ENCODE measurements at regions not wholly inside any gene's neighbourhood (a gene's known extent, or its start where the extent isn't known, plus 50 kb on each side); places are given as distances from the start of the nearest gene placed in this dataset.

GRCh38 chr6:140581601-140582000 lies 1207.2 kb upstream of the CITED2 start:
- 100% methylated on average over 1 of the region's 1 CpG; no CpG with 5 or more reads in 1 of the 2 experiments for WGBS, 2 experiments (ENCODE audit: insufficient coverage in 1 of 2, insufficient read length in 1 of 2)
- peaks cover 3% of the 10 kb centered on the region for H3K4me1 Mint-ChIP-seq
- H3K27ac ChIP-seq (ENCODE audit: low read depth, low read length) = no peak overlapping the region
- TF ChIP-seq CTCF (conservative IDR thresholded peaks at IDR 0.05) = no peak
- no peak overlapping the region for H3K27ac Mint-ChIP-seq
- H3K4me3 ChIP-seq (ENCODE audit: low read length) = no peak overlapping the region
- no peaks in the 10 kb centered on the region for H3K27me3 Mint-ChIP-seq (ENCODE audit: insufficient read depth)
- no peak overlapping the region for H3K9ac ChIP-seq (ENCODE audit: extremely low read depth, low read length, poor library complexity, severe bottlenecking)
- no peak for DNase-seq
- H3K27me3 ChIP-seq (ENCODE audit: control insufficient read depth, insufficient read depth, low read length, poor library complexity, severe bottlenecking) = no peaks in the 10 kb centered on the region
- H3K4me1 ChIP-seq (ENCODE audit: control insufficient read depth, insufficient read depth, low read length) = no peaks in the 10 kb centered on the region
- no peaks in the 10 kb centered on the region for H3K36me3 Mint-ChIP-seq (ENCODE audit: low read depth)
- no peak overlapping the region for H3K4me3 Mint-ChIP-seq
- H3K9me3 Mint-ChIP-seq = no peaks in the 10 kb centered on the region
- H3K36me3 ChIP-seq (ENCODE audit: control insufficient read depth, insufficient read depth, low read length) = no peaks in the 10 kb centered on the region
- H3K9me3 ChIP-seq (ENCODE audit: control insufficient read depth, low read length) = no peaks in the 10 kb centered on the region

DNA sequence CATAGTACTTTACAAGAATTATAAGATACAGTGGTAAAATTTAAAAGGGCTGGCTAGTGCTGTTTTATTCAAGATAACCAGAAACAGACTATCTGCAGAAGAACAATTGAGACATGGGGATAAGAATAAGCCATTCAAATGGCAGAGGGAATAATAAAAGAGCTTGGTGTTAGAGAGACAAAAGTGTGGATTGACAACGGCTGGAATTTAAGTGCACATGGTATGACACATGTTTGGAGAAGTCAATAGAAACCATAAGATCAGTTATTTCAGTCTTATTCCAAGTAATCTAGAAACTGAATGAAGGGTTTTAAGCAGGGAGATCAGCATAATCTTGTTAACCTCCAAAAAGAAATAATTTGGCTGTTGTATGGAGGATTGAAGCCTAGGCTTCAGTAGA lies 1205.5 kb upstream of the CITED2 start:
- H3K4me1 Mint-ChIP-seq = peaks cover 3% of the 10 kb centered on the region
- no peaks in the 10 kb centered on the region for H3K27me3 Mint-ChIP-seq (ENCODE audit: insufficient read depth)
- Histone ChIP-seq H3K36me3 (ENCODE audit: control insufficient read depth, insufficient read depth, low read length) (no peaks in the 10 kb centered on the region), H3K4me3 (ENCODE audit: low read length) (no peak overlapping the region), H3K9me3 (ENCODE audit: control insufficient read depth, low read length) (no peaks in the 10 kb centered on the region), H3K4me1 (ENCODE audit: control insufficient read depth, insufficient read depth, low read length) (no peaks in the 10 kb centered on the region), H3K27ac (ENCODE audit: low read depth, low read length) (no peak overlapping the region), H3K27me3 (ENCODE audit: control insufficient read depth, insufficient read depth, low read length, poor library complexity, severe bottlenecking) (no peaks in the 10 kb centered on the region), H3K9ac (ENCODE audit: extremely low read depth, low read length, poor library complexity, severe bottlenecking) (no peak overlapping the region)
- 80 to 89% methylated on average over 1 of the region's 1 CpG for WGBS, 2 experiments (ENCODE audit: insufficient coverage in 1 of 2, insufficient read length in 1 of 2)
- no peak for DNase-seq
- no peak overlapping the region for H3K27ac Mint-ChIP-seq
- no peak overlapping the region for H3K4me3 Mint-ChIP-seq
- no peak for TF ChIP-seq CTCF (conservative IDR thresholded peaks at IDR 0.05)
- no peaks in the 10 kb centered on the region for H3K9me3 Mint-ChIP-seq
- H3K36me3 Mint-ChIP-seq (ENCODE audit: low read depth) = no peaks in the 10 kb centered on the region

DNA sequence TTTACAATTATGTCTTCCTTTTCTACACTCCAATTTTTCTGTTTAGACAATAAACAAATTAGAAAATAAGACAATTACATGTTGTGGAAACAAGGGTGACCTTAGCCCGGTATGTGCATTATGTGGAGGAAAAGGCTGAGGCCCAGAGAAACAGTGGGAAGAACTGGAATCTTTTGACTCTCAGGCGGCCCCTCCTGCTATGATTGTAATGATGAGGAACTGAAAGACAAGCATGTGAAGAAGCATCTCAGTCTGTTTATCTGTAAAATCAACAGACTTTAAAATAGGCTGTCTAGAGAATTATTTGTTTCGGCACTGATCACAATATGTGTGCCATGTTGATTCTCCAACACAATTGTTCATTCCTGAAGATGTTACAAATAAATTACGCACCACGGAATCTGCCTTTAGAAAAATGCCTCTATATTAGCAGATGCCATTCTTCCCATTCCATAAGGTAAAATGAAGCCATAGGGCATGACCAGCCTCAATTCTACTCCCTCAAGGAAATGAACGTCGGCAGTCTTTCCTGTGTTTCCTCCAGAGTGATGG lies 1201.6 kb upstream of the CITED2 start:
- Histone ChIP-seq H3K27me3 (ENCODE audit: control insufficient read depth, insufficient read depth, low read length, poor library complexity, severe bottlenecking) (no peaks in the 10 kb centered on the region), H3K9me3 (ENCODE audit: control insufficient read depth, low read length) (no peaks in the 10 kb centered on the region), H3K4me1 (ENCODE audit: control insufficient read depth, insufficient read depth, low read length) (no peaks in the 10 kb centered on the region), H3K36me3 (ENCODE audit: control insufficient read depth, insufficient read depth, low read length) (no peaks in the 10 kb centered on the region), H3K4me3 (ENCODE audit: low read length) (no peak overlapping the region), H3K9ac (ENCODE audit: extremely low read depth, low read length, poor library complexity, severe bottlenecking) (no peak overlapping the region), H3K27ac (ENCODE audit: low read depth, low read length) (no peak overlapping the region)
- DNase-seq = no peak
- Mint-ChIP-seq H3K36me3 (ENCODE audit: low read depth) (no peaks in the 10 kb centered on the region), H3K4me1 (peaks cover 3% of the 10 kb centered on the region), H3K27ac (no peak overlapping the region), H3K27me3 (ENCODE audit: insufficient read depth) (no peaks in the 10 kb centered on the region), H3K9me3 (no peaks in the 10 kb centered on the region), H3K4me3 (no peak overlapping the region)
- no peak for TF ChIP-seq CTCF (conservative IDR thresholded peaks at IDR 0.05)
- WGBS, 2 experiments (ENCODE audit: insufficient coverage in 1 of 2, insufficient read length in 1 of 2) = 90 to 94% methylated on average over 5 to 7 of the region's 7 CpGs

Data from endodermal cell (in vitro differentiated cells).